ENCODE measurements at regions not wholly inside any gene's neighbourhood (a gene's known extent, or its start where the extent isn't known, plus 50 kb on each side); places are given as distances from the start of the nearest gene placed in this dataset.

DNA sequence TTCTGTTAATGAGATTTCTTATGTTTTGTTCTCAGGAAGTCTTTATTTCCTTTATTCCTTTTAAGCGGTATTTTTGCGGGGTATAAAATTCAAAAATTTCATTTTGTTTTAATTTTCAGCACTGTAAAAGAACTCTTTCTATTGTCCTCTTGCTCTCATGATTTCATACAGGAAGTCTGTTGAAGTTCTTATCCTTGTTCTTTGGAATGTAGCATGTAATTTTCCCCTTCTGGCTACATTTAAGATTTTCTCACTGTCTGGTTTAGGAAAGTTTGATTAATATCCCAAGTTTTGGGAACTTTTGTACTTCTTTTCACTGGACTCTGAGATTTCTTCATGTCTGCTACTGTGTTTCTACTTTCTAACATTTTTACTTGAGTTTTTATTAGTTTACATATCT lies 581.4 kb upstream of the GJE1 start:
- Mint-ChIP-seq H3K9me3 (peaks cover 15% of the 10 kb centered on the region), H3K27me3 (ENCODE audit: insufficient read depth, low read depth) (no peaks in the 10 kb centered on the region), H3K36me3 (peaks cover 2% of the 10 kb centered on the region), H3K4me1 (no peaks in the 10 kb centered on the region), H3K4me3 (no peak overlapping the region), H3K27ac (no peak overlapping the region)
- Histone ChIP-seq H3K79me2 (ENCODE audit: low read depth) (no peaks in the 10 kb centered on the region), H3K27ac (no peak overlapping the region), H3K9ac (no peak overlapping the region), H3K4me1 (no peaks in the 10 kb centered on the region), H3K9me3 (ENCODE audit: low read depth) (no peaks in the 10 kb centered on the region), H3K4me2 (no peak overlapping the region), H2AFZ (replicated peaks) (no peak overlapping the region), H3K4me3 (no peak overlapping the region), H4K20me1 (ENCODE audit: low read depth) (no peaks in the 10 kb centered on the region), H3F3A (ENCODE audit: low read depth) (no peaks in the 10 kb centered on the region), H3K27me3 (no peaks in the 10 kb centered on the region), H3K36me3 (no peaks in the 10 kb centered on the region)
- DNase-seq (ENCODE audit: low spot score) = no peak
- TF ChIP-seq EZH2phosphoT487 (IDR thresholded peaks at IDR 0.05) (no peak), EZH2 (IDR thresholded peaks at IDR 0.05) (no peak)
- TF ChIP-seq, protein P1, sequence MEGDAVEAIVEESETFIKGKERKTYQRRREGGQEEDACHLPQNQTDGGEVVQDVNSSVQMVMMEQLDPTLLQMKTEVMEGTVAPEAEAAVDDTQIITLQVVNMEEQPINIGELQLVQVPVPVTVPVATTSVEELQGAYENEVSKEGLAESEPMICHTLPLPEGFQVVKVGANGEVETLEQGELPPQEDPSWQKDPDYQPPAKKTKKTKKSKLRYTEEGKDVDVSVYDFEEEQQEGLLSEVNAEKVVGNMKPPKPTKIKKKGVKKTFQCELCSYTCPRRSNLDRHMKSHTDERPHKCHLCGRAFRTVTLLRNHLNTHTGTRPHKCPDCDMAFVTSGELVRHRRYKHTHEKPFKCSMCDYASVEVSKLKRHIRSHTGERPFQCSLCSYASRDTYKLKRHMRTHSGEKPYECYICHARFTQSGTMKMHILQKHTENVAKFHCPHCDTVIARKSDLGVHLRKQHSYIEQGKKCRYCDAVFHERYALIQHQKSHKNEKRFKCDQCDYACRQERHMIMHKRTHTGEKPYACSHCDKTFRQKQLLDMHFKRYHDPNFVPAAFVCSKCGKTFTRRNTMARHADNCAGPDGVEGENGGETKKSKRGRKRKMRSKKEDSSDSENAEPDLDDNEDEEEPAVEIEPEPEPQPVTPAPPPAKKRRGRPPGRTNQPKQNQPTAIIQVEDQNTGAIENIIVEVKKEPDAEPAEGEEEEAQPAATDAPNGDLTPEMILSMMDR (IDR thresholded peaks at IDR 0.05) = no peak

DNA sequence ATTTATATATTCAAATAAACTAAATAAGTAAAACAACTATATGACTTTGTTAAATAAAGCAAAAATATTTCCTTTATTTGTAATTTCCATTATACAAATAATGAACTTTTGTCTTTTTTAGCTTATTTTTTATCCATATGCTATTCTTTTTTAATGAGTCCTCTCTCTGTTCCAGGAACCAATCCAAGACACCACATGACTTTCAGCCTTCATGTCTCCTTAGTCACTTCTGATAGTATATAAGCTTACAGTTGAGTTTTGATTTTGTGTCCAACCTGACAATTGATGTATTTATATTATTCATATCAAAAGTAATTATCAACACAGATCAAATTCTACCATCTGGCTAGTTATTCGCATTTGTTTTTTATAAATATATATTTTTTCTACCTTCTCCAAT lies 582.3 kb upstream of the GJE1 start:
- H3K27me3 ChIP-seq = no peaks in the 10 kb centered on the region
- no peaks in the 10 kb centered on the region for H3K4me1 ChIP-seq
- H3K9me3 ChIP-seq (ENCODE audit: low read depth) = no peaks in the 10 kb centered on the region
- H3K79me2 ChIP-seq (ENCODE audit: low read depth) = no peaks in the 10 kb centered on the region
- H3K4me3 Mint-ChIP-seq = no peak overlapping the region
- no peaks in the 10 kb centered on the region for H4K20me1 ChIP-seq (ENCODE audit: low read depth)
- no peaks in the 10 kb centered on the region for H3F3A ChIP-seq (ENCODE audit: low read depth)
- H3K9me3 Mint-ChIP-seq = peaks cover 16% of the 10 kb centered on the region
- H3K4me1 Mint-ChIP-seq = no peaks in the 10 kb centered on the region
- H3K4me2 ChIP-seq = no peak overlapping the region
- H3K4me3 ChIP-seq = no peak overlapping the region
- peaks cover 2% of the 10 kb centered on the region for H3K36me3 Mint-ChIP-seq
- no peak overlapping the region for H2AFZ ChIP-seq (replicated peaks)
- H3K9ac ChIP-seq = no peak overlapping the region
- H3K36me3 ChIP-seq = no peaks in the 10 kb centered on the region
- H3K27me3 Mint-ChIP-seq (ENCODE audit: insufficient read depth, low read depth) = no peaks in the 10 kb centered on the region
- DNase-seq (ENCODE audit: low spot score) = no peak
- TF ChIP-seq EZH2 (IDR thresholded peaks at IDR 0.05) = no peak
- TF ChIP-seq, protein P1 (IDR thresholded peaks at IDR 0.05) = no peak
- TF ChIP-seq EZH2phosphoT487 (IDR thresholded peaks at IDR 0.05) = no peak
- H3K27ac Mint-ChIP-seq = no peak overlapping the region
- no peak overlapping the region for H3K27ac ChIP-seq

DNA sequence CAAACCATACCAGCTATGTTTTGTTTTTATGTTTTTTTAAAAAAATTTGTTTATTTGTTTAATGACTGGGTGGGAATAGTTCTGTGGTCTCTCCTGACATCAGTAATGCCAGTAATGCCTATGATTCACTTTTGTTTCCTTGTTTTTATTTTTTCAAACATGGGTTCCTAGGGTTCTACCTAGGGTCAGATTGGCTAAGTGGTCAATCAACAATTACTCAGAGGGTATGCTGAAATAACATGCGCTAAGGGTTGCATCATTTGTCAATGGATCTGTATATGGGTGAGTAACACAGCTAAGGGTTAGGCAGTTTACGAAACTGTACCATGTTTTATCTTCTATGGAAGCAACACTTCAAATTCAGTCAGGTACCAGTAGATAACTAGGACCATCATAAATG lies 583.8 kb upstream of the GJE1 start:
- H3K4me3 Mint-ChIP-seq = no peak overlapping the region
- no peak overlapping the region for H3K27ac Mint-ChIP-seq
- Histone ChIP-seq H3K9me3 (ENCODE audit: low read depth) (no peaks in the 10 kb centered on the region), H3K36me3 (no peaks in the 10 kb centered on the region), H3K27ac (no peak overlapping the region), H3F3A (ENCODE audit: low read depth) (no peaks in the 10 kb centered on the region), H3K4me2 (no peak overlapping the region), H2AFZ (replicated peaks) (no peak overlapping the region), H3K27me3 (no peaks in the 10 kb centered on the region), H3K4me3 (no peak overlapping the region), H3K79me2 (ENCODE audit: low read depth) (no peaks in the 10 kb centered on the region), H3K4me1 (no peaks in the 10 kb centered on the region), H3K9ac (no peak overlapping the region), H4K20me1 (ENCODE audit: low read depth) (no peaks in the 10 kb centered on the region)
- DNase-seq (ENCODE audit: low spot score) = no peak
- H3K36me3 Mint-ChIP-seq = peaks cover 2% of the 10 kb centered on the region
- no peaks in the 10 kb centered on the region for H3K4me1 Mint-ChIP-seq
- H3K9me3 Mint-ChIP-seq = peaks cover 16% of the 10 kb centered on the region
- no peaks in the 10 kb centered on the region for H3K27me3 Mint-ChIP-seq (ENCODE audit: insufficient read depth, low read depth)
- TF ChIP-seq, protein P1 (IDR thresholded peaks at IDR 0.05) = no peak
- TF ChIP-seq EZH2phosphoT487 (IDR thresholded peaks at IDR 0.05) = no peak
- TF ChIP-seq EZH2 (IDR thresholded peaks at IDR 0.05) = no peak
